ENCODE measurements at regions not wholly inside any gene's neighbourhood (a gene's known extent, or its start where the extent isn't known, plus 50 kb on each side); places are given as distances from the start of the nearest gene placed in this dataset.
A peak's percentile ranks its signal among the peaks of the same experiment; 100 is the strongest.

DNA sequence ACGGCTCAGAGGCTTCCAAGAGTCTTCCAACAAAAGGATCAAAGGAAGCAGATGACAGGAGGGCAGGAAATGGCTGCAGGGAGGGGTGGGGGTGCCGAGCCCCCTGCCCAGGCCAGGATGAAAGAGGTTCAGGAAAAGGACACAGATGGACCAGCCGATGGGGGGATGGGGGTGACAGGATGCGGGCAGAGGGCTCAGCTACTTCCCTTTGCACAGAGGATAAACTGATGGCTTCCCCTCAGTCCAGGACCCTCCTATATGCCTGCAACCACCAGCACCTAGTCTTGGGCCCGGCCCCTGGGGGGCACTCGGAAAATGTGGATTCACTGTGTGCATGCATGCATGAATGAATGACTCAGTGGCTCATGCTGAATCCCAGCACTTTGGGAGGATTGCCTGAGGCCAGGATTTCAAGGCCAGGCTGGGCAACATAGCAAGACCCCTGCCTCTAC, 148.2 kb downstream of the C9orf50 start:
- TF ChIP-seq, protein P1, sequence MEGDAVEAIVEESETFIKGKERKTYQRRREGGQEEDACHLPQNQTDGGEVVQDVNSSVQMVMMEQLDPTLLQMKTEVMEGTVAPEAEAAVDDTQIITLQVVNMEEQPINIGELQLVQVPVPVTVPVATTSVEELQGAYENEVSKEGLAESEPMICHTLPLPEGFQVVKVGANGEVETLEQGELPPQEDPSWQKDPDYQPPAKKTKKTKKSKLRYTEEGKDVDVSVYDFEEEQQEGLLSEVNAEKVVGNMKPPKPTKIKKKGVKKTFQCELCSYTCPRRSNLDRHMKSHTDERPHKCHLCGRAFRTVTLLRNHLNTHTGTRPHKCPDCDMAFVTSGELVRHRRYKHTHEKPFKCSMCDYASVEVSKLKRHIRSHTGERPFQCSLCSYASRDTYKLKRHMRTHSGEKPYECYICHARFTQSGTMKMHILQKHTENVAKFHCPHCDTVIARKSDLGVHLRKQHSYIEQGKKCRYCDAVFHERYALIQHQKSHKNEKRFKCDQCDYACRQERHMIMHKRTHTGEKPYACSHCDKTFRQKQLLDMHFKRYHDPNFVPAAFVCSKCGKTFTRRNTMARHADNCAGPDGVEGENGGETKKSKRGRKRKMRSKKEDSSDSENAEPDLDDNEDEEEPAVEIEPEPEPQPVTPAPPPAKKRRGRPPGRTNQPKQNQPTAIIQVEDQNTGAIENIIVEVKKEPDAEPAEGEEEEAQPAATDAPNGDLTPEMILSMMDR (IDR thresholded peaks at IDR 0.05) = no peak
- H3K4me1 ChIP-seq = no peaks in the 10 kb centered on the region
- H3K4me3 ChIP-seq = no peak overlapping the region
- no peaks in the 10 kb centered on the region for H3K9me3 ChIP-seq
- H3K9ac ChIP-seq (ENCODE audit: low read depth in 2 of 2, low read length in 2 of 2) = no peak overlapping the region
- H3K36me3 ChIP-seq = no peaks in the 10 kb centered on the region
- no peak for DNase-seq
- no peak overlapping the region for H3K27ac ChIP-seq
- no peaks in the 10 kb centered on the region for H3K27me3 ChIP-seq
- intact Hi-C loops (cut with DNase I) = no loop called here

GRCh38 chr9:129471201-129472019, 149.5 kb downstream of the C9orf50 start:
- Histone ChIP-seq H3K27ac (no peak overlapping the region), H3K4me3 (no peak overlapping the region), H3K9me3 (no peaks in the 10 kb centered on the region), H3K36me3 (no peaks in the 10 kb centered on the region), H3K9ac (ENCODE audit: low read depth in 2 of 2, low read length in 2 of 2) (no peak overlapping the region), H3K4me1 (no peaks in the 10 kb centered on the region), H3K27me3 (no peaks in the 10 kb centered on the region)
- TF ChIP-seq, protein P1 (IDR thresholded peaks at IDR 0.05) = no peak
- intact Hi-C loops (cut with DNase I) = no loop called here
- DNase-seq = no peak

DNA sequence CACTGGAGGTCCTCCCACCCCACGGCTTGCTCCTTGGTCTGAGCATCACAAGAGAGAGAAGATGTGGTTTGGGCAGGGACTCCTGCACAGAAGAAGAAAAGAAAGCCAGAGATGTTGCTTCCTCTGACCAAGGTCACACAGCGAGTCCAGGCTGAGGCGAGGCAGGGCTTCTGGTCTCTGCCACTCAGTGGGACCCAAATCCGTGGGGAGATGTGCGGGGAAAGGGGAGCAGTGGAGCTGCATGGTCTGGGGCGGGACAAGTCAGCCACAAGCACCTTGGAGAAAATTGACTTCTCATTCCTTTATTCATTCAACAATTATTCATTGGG, 150.9 kb downstream of the C9orf50 start:
- no peak for DNase-seq
- no peaks in the 10 kb centered on the region for H3K27me3 ChIP-seq
- H3K9me3 ChIP-seq = no peaks in the 10 kb centered on the region
- no peak overlapping the region for H3K27ac ChIP-seq
- H3K36me3 ChIP-seq = no peaks in the 10 kb centered on the region
- intact Hi-C loops (cut with DNase I) = no loop called here
- H3K4me3 ChIP-seq = no peak overlapping the region
- peak overlapping the region in 1 of 2 donors; percentile 24 for H3K9ac ChIP-seq (ENCODE audit: low read depth in 2 of 2, low read length in 2 of 2)
- TF ChIP-seq, protein P1 (IDR thresholded peaks at IDR 0.05) = no peak
- H3K4me1 ChIP-seq = no peaks in the 10 kb centered on the region

DNA sequence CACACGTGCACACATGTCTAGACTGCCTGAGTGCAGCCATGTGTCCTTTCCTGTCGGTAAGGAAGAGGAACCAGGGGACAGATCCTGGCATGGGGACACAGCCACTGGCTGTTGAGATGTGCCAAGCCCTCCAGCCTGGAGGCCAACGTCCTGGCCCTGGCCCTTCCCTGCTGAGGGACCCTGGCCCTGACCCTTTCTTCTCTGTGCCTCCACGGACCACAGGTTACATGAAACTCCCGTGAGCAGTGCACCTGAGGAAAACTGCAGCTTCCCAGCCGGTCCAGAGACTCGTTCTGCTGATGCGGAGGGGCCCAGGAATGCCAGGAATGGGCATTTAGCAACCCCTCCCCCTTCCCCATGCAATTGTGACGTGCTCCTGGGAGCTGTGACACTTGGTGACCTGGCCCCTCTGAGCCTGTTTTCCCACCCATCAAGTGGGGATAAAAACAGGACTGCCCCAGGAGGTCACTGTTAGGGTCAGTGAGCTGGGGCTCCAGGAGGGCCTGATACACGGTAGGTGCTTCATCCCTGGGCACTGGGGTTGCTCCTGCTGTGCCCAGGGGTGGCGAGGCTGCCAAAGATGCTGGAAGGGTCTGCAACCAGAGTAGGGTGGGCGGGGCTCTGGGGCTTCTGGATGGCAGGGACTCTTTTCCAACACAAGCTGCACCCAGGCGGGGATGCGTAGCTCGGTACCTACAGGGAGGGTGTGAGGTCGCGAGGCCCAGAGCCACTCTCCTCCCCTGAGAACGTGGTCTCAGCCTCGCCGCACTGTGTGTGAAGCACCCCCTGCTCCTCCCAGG, 151.5 kb downstream of the C9orf50 start:
- H3K4me1 ChIP-seq = no peaks in the 10 kb centered on the region
- H3K4me3 ChIP-seq = no peak overlapping the region
- H3K27ac ChIP-seq = no peak overlapping the region
- TF ChIP-seq, protein P1 (IDR thresholded peaks at IDR 0.05) = no peak
- no peaks in the 10 kb centered on the region for H3K9me3 ChIP-seq
- intact Hi-C loops (cut with DNase I) = no loop called here
- peak overlapping the region in 1 of 2 donors; percentile 24 for H3K9ac ChIP-seq (ENCODE audit: low read depth in 2 of 2, low read length in 2 of 2)
- DNase-seq = no peak
- H3K36me3 ChIP-seq = no peaks in the 10 kb centered on the region
- H3K27me3 ChIP-seq = no peaks in the 10 kb centered on the region

DNA sequence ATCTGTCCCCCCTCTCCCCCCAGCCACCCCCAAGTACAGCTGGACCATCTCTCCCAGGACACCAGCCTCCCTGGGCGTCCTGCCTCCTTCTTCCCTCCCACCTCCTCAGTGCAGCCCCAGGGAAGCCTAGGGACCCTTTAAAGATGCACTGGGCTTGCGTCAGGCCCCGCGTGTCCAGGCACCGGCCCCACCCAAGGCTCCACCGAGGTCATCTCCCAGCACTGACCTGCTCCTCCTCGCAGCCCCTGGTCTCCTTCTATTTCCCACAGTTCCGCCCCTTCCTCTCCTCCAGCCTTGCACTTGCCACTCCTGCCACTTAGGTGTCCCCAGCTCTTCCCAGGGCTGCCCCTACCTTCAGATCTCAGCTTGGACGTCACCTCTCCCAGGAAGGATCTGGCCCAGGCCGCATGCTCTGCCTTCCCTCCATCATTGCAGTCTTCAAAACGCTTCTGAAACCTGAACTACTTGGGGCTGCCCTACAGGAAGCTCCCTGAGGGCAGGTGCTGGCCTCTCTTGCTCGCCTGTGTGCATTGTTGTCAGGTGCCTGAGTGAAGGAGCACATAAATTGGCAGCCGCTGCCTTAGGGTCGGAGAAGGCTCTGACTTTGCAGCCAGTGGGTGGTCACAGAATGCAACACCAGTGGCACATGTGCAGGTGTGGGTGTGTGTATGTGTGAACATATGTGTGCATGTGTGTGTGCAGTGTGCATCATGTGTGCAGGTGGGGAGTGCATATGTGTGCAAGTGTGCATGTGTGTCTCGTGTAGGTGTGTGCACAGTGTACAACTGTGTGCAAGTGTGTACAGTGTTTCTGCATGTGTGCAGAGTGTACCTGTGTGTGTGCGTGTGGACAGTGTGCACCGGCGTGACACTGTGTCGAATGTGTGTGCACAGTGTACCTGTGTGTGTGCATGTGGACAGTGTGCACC, 152.9 kb downstream of the C9orf50 start:
- TF ChIP-seq, protein P1 (IDR thresholded peaks at IDR 0.05) = no peak
- H3K27me3 ChIP-seq = no peaks in the 10 kb centered on the region
- H3K9me3 ChIP-seq = no peaks in the 10 kb centered on the region
- H3K27ac ChIP-seq = no peak overlapping the region
- H3K4me1 ChIP-seq = no peaks in the 10 kb centered on the region
- no peak for DNase-seq
- intact Hi-C loops (cut with DNase I) = no loop called here
- no peak overlapping the region for H3K4me3 ChIP-seq
- no peaks in the 10 kb centered on the region for H3K36me3 ChIP-seq
- H3K9ac ChIP-seq (ENCODE audit: low read depth in 2 of 2, low read length in 2 of 2) = no peak overlapping the region

Data from colonic mucosa (tissue), 4 donors.